ENCODE measurements at regions not wholly inside any gene's neighbourhood (a gene's known extent, or its start where the extent isn't known, plus 50 kb on each side); places are given as distances from the start of the nearest gene placed in this dataset.

GRCh38 chr16:7218936-7219335, 113.7 kb upstream of the RBFOX1 start:
- Mint-ChIP-seq H3K27me3 (no peaks in the 10 kb centered on the region), H3K4me3 (no peak overlapping the region), H3K4me1 (no peaks in the 10 kb centered on the region), H3K36me3 (no peaks in the 10 kb centered on the region), H3K9me3 (peaks cover 11 to 36% (median 23%) of the 10 kb centered on the region in 8 donors), H3K27ac (no peak overlapping the region)
- no peak overlapping the region for H3K27ac ChIP-seq (ENCODE audit: low read depth, low read length)
- no peak for DNase-seq
- intact Hi-C loops (cut with micrococcal nuclease), result no loop called here
- H3K36me3 ChIP-seq (ENCODE audit: insufficient read depth, low read length), result no peaks in the 10 kb centered on the region
- H3K4me1 ChIP-seq (ENCODE audit: insufficient read depth, low read length), result no peaks in the 10 kb centered on the region
- ChIA-PET POLR2A (ENCODE audit: partially characterized antibody) (no interaction called here), CTCF (ENCODE audit: partially characterized antibody) (interaction anchor here (0.7 kb wide), 1 partner anchor 87 kb away, joined by 3 read pairs; no protein-coding TSS in a partner anchor)
- no peak overlapping the region for H3K4me3 ChIP-seq (ENCODE audit: low read length in 2 of 2)
- H3K27me3 ChIP-seq (ENCODE audit: insufficient read depth, low read length), result no peaks in the 10 kb centered on the region
- H3K9me3 ChIP-seq (ENCODE audit: control insufficient read depth in 1 of 2, low read length in 2 of 2), result no peaks in the 10 kb centered on the region

DNA sequence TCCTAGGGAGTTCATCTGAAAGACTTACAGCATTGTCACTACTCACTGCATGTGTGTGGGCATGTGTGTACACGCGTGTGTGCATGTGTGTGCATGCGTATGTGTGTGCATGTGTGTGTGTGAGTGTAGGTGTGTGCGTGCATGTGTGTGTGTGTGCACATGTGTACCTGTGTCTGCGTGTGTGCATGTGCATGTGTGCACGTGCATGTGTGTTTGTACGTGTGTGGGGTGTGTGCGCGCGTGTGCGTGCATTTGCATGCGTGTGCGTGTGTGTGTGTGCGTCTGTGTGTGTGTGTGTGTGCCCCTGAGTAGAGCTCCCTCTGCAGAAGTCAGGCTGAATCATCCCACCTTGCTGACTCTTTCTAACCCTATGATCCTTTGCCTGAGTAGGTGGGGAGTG, 114.8 kb upstream of the RBFOX1 start:
- no peak overlapping the region for H3K27ac Mint-ChIP-seq
- Histone ChIP-seq H3K36me3 (ENCODE audit: insufficient read depth, low read length) (no peaks in the 10 kb centered on the region), H3K27me3 (ENCODE audit: insufficient read depth, low read length) (no peaks in the 10 kb centered on the region), H3K4me1 (ENCODE audit: insufficient read depth, low read length) (no peaks in the 10 kb centered on the region), H3K4me3 (ENCODE audit: low read length in 2 of 2) (no peak overlapping the region), H3K9me3 (ENCODE audit: control insufficient read depth in 1 of 2, low read length in 2 of 2) (no peaks in the 10 kb centered on the region), H3K27ac (ENCODE audit: low read depth, low read length) (no peak overlapping the region)
- DNase-seq, result no peak
- ChIA-PET POLR2A (ENCODE audit: partially characterized antibody) (no interaction called here), CTCF (ENCODE audit: partially characterized antibody) (no interaction called here)
- no peaks in the 10 kb centered on the region for H3K27me3 Mint-ChIP-seq
- H3K36me3 Mint-ChIP-seq, result no peaks in the 10 kb centered on the region
- intact Hi-C loops (cut with micrococcal nuclease), result no loop called here
- peaks cover 11 to 38% (median 25%) of the 10 kb centered on the region in 8 donors for H3K9me3 Mint-ChIP-seq
- H3K4me1 Mint-ChIP-seq, result no peaks in the 10 kb centered on the region
- H3K4me3 Mint-ChIP-seq, result no peak overlapping the region

DNA sequence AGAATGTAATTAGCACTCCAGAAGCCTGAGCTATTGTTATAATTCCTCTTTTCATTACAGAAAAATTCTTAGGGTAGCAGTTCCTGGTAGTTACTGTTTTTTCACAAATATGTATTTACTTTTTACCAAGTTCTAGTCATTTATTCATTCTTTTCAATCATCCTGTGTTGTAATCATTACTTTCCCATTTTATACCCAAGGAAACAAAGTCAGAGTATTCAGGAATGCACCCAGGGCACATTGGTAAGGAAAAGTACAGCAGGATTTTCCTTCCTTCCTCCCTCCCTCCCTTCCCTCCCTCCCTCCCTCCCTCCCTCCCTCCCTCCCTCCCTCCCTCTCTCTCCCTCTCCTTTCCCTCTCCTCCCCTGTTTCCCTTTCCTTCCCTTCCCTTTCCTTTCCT, 115.9 kb upstream of the RBFOX1 start:
- Histone ChIP-seq H3K4me1 (ENCODE audit: insufficient read depth, low read length) (no peaks in the 10 kb centered on the region), H3K9me3 (ENCODE audit: control insufficient read depth in 1 of 2, low read length in 2 of 2) (no peaks in the 10 kb centered on the region), H3K27me3 (ENCODE audit: insufficient read depth, low read length) (no peaks in the 10 kb centered on the region), H3K4me3 (ENCODE audit: low read length in 2 of 2) (no peak overlapping the region), H3K36me3 (ENCODE audit: insufficient read depth, low read length) (no peaks in the 10 kb centered on the region), H3K27ac (ENCODE audit: low read depth, low read length) (no peak overlapping the region)
- Mint-ChIP-seq H3K27me3 (no peaks in the 10 kb centered on the region), H3K9me3 (peaks cover 10 to 33% (median 27%) of the 10 kb centered on the region in 8 donors), H3K4me1 (no peaks in the 10 kb centered on the region), H3K36me3 (no peaks in the 10 kb centered on the region), H3K4me3 (no peak overlapping the region), H3K27ac (no peak overlapping the region)
- no peak for DNase-seq
- ChIA-PET POLR2A (ENCODE audit: partially characterized antibody) (no interaction called here), CTCF (ENCODE audit: partially characterized antibody) (no interaction called here)
- intact Hi-C loops (cut with micrococcal nuclease), result no loop called here

DNA sequence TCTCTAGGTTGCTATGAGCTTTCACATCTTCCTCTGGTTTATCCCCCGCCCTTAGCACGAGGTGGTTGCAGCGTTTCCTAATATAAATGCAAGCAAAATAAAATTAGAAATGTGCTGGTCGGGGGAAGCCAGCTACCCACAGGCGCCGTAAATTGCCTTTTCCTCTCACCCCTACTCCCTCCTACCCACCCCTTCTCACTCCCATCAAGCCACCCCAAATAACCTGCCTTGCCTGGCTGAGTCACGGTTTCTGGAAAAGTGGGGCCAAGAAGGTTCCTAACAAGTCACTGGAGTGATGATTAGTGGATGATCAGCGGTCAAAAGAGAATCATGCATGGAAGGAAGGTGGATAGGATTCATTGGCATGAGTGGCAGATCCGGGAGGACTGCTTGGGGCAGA, 120.9 kb upstream of the RBFOX1 start:
- H3K4me1 Mint-ChIP-seq, result no peaks in the 10 kb centered on the region
- CTCF ChIA-PET (ENCODE audit: partially characterized antibody), result no interaction called here
- Histone ChIP-seq H3K4me1 (ENCODE audit: insufficient read depth, low read length) (no peaks in the 10 kb centered on the region), H3K9me3 (ENCODE audit: control insufficient read depth in 1 of 2, low read length in 2 of 2) (no peaks in the 10 kb centered on the region), H3K4me3 (ENCODE audit: low read length in 2 of 2) (no peak overlapping the region), H3K27ac (ENCODE audit: low read depth, low read length) (no peak overlapping the region), H3K27me3 (ENCODE audit: insufficient read depth, low read length) (no peaks in the 10 kb centered on the region), H3K36me3 (ENCODE audit: insufficient read depth, low read length) (no peaks in the 10 kb centered on the region)
- intact Hi-C loops (cut with micrococcal nuclease), result no loop called here
- no peaks in the 10 kb centered on the region for H3K27me3 Mint-ChIP-seq
- H3K4me3 Mint-ChIP-seq, result no peak overlapping the region
- peak overlapping the region in 1 of 7 donors; percentile 19 for H3K27ac Mint-ChIP-seq
- POLR2A ChIA-PET (ENCODE audit: partially characterized antibody), result no interaction called here
- DNase-seq, result no peak
- no peaks in the 10 kb centered on the region for H3K36me3 Mint-ChIP-seq
- peaks cover 0 to 38% (median 13%) of the 10 kb centered on the region in 8 donors for H3K9me3 Mint-ChIP-seq

GRCh38 chr16:7209598-7209997, 123.0 kb upstream of the RBFOX1 start:
- POLR2A ChIA-PET (ENCODE audit: partially characterized antibody), result no interaction called here
- H3K4me3 ChIP-seq (ENCODE audit: low read length in 2 of 2), result no peak overlapping the region
- no peaks in the 10 kb centered on the region for H3K27me3 ChIP-seq (ENCODE audit: insufficient read depth, low read length)
- CTCF ChIA-PET (ENCODE audit: partially characterized antibody), result no interaction called here
- Mint-ChIP-seq H3K4me3 (no peak overlapping the region), H3K36me3 (peaks cover 0 to 2% of the 10 kb centered on the region in 2 donors), H3K4me1 (no peaks in the 10 kb centered on the region), H3K27ac (no peak overlapping the region), H3K27me3 (no peaks in the 10 kb centered on the region), H3K9me3 (peaks cover 0 to 43% (median 16%) of the 10 kb centered on the region in 8 donors)
- H3K27ac ChIP-seq (ENCODE audit: low read depth, low read length), result no peak overlapping the region
- intact Hi-C loops (cut with micrococcal nuclease), result no loop called here
- H3K9me3 ChIP-seq (ENCODE audit: control insufficient read depth in 1 of 2, low read length in 2 of 2), result no peaks in the 10 kb centered on the region
- H3K4me1 ChIP-seq (ENCODE audit: insufficient read depth, low read length), result no peaks in the 10 kb centered on the region
- no peak for DNase-seq
- no peaks in the 10 kb centered on the region for H3K36me3 ChIP-seq (ENCODE audit: insufficient read depth, low read length)

DNA sequence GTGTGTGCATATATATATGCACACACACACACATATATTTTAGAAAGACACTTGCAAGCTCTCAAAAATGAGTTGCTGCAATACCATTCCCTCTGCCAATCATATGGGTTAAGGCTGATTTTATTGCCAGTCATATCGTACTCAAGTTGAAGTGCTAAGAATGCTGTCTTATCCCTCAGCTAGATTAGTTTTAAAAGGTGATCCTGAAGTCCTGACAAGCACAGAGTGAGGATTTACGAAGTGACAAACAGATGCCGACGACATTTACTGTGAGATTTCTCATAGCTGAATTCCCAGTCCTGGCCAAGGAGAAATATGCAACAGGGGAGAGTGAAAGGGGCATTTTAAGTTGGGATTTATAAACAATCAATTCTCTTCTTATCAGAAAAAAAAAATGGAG, 126.2 kb upstream of the RBFOX1 start:
- Mint-ChIP-seq H3K36me3 (peaks cover 0 to 2% of the 10 kb centered on the region in 2 donors), H3K4me3 (no peak overlapping the region), H3K27me3 (no peaks in the 10 kb centered on the region), H3K9me3 (peaks cover 0 to 36% (median 19%) of the 10 kb centered on the region in 8 donors), H3K4me1 (no peaks in the 10 kb centered on the region), H3K27ac (no peak overlapping the region)
- no peak overlapping the region for H3K27ac ChIP-seq (ENCODE audit: low read depth, low read length)
- no peaks in the 10 kb centered on the region for H3K9me3 ChIP-seq (ENCODE audit: control insufficient read depth in 1 of 2, low read length in 2 of 2)
- intact Hi-C loops (cut with micrococcal nuclease), result no loop called here
- H3K4me3 ChIP-seq (ENCODE audit: low read length in 2 of 2), result no peak overlapping the region
- no peaks in the 10 kb centered on the region for H3K4me1 ChIP-seq (ENCODE audit: insufficient read depth, low read length)
- no peaks in the 10 kb centered on the region for H3K36me3 ChIP-seq (ENCODE audit: insufficient read depth, low read length)
- H3K27me3 ChIP-seq (ENCODE audit: insufficient read depth, low read length), result no peaks in the 10 kb centered on the region
- CTCF ChIA-PET (ENCODE audit: partially characterized antibody), result no interaction called here
- POLR2A ChIA-PET (ENCODE audit: partially characterized antibody), result no interaction called here
- no peak for DNase-seq

GRCh38 chr16:7200320-7200719, 132.3 kb upstream of the RBFOX1 start:
- Histone ChIP-seq H3K27ac (ENCODE audit: low read depth, low read length) (no peak overlapping the region), H3K9me3 (ENCODE audit: control insufficient read depth in 1 of 2, low read length in 2 of 2) (no peaks in the 10 kb centered on the region), H3K27me3 (ENCODE audit: insufficient read depth, low read length) (no peaks in the 10 kb centered on the region), H3K4me1 (ENCODE audit: insufficient read depth, low read length) (no peaks in the 10 kb centered on the region), H3K36me3 (ENCODE audit: insufficient read depth, low read length) (no peaks in the 10 kb centered on the region), H3K4me3 (ENCODE audit: low read length in 2 of 2) (no peak overlapping the region)
- no peaks in the 10 kb centered on the region for H3K27me3 Mint-ChIP-seq
- no peak for DNase-seq
- peaks cover 4 to 44% (median 22%) of the 10 kb centered on the region in 8 donors for H3K9me3 Mint-ChIP-seq
- intact Hi-C loops (cut with micrococcal nuclease), result no loop called here
- no peak overlapping the region for H3K4me3 Mint-ChIP-seq
- POLR2A ChIA-PET (ENCODE audit: partially characterized antibody), result no interaction called here
- CTCF ChIA-PET (ENCODE audit: partially characterized antibody), result no interaction called here
- H3K4me1 Mint-ChIP-seq, result no peaks in the 10 kb centered on the region
- peak overlapping the region in 1 of 7 donors; percentile 6 for H3K27ac Mint-ChIP-seq
- peaks cover 0 to 2% of the 10 kb centered on the region in 2 donors for H3K36me3 Mint-ChIP-seq

DNA sequence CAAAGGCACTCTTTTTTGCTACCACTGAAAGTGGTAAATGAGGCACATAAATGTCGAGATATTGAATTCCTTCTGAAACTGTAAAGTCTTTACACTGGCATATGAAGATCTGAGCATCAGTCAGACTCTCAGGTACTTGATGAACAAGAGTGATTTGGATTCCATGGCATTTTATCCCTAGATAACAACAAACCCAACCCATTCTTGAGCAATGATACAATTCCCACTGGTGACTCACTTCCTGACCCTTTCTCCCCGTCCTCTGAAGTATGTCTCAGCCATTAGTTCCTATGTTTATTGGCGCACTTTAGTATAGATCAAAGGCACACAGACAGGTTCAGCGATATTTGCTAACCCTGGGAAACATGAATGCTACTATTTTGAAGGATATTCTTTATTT, 147.0 kb upstream of the RBFOX1 start:
- H3K4me3 ChIP-seq (ENCODE audit: low read length in 2 of 2), result no peak overlapping the region
- no peaks in the 10 kb centered on the region for H3K9me3 ChIP-seq (ENCODE audit: control insufficient read depth in 1 of 2, low read length in 2 of 2)
- Mint-ChIP-seq H3K4me1 (no peaks in the 10 kb centered on the region), H3K27ac (no peak overlapping the region), H3K36me3 (no peaks in the 10 kb centered on the region), H3K9me3 (peaks cover 0 to 42% (median 28%) of the 10 kb centered on the region in 8 donors), H3K27me3 (peaks cover 0 to 1% of the 10 kb centered on the region in 2 donors), H3K4me3 (no peak overlapping the region)
- intact Hi-C loops (cut with micrococcal nuclease), result no loop called here
- CTCF ChIA-PET (ENCODE audit: partially characterized antibody), result no interaction called here
- no peak overlapping the region for H3K27ac ChIP-seq (ENCODE audit: low read depth, low read length)
- no peaks in the 10 kb centered on the region for H3K36me3 ChIP-seq (ENCODE audit: insufficient read depth, low read length)
- POLR2A ChIA-PET (ENCODE audit: partially characterized antibody), result no interaction called here
- no peaks in the 10 kb centered on the region for H3K4me1 ChIP-seq (ENCODE audit: insufficient read depth, low read length)
- DNase-seq, result no peak
- H3K27me3 ChIP-seq (ENCODE audit: insufficient read depth, low read length), result no peaks in the 10 kb centered on the region

All from CD4-positive, alpha-beta memory T cell (primary cell).